Astrocyte (in vitro differentiated cells and primary cell): ENCODE measurements at regions not wholly inside any gene's neighbourhood (a gene's known extent, or its start where the extent isn't known, plus 50 kb on each side); places are given as distances from the start of the nearest gene placed in this dataset.

ENCODE experiments used
- DNase-seq: peaks from one replicate; pipeline ENCODE4 v3.0.0-alpha.2; 2010; ENCODE audit warnings: low read depth
- FAIRE-seq: peaks from 2 replicates; lab custom pipeline; 2011; peaks lifted over from hg19 to GRCh38; lab: Jason Lieb, UNC
- H2AFZ ChIP-seq: 2 replicates; pipeline ENCODE4 v1.6.0; 2012; ENCODE audit warnings: low read depth, low read length, inconsistent platforms
- H3K27ac ChIP-seq: 2 replicates; pipeline ENCODE4 v1.5.1; 2011; ENCODE audit warnings: low read depth, low read length, inconsistent platforms
- H3K27me3 ChIP-seq: 2 replicates; pipeline ENCODE4 v1.6.0; 2011; ENCODE audit warnings: low read length, inconsistent platforms; ENCODE audit not compliant: insufficient read depth
- H3K36me3 ChIP-seq: 2 replicates; pipeline ENCODE4 v1.5.1; 2011; ENCODE audit warnings: low read length, inconsistent platforms; ENCODE audit not compliant: insufficient read depth
- H3K4me1 ChIP-seq: 2 replicates; pipeline ENCODE4 v1.5.1; 2011; ENCODE audit warnings: low read length, inconsistent platforms; ENCODE audit not compliant: insufficient read depth
- H3K4me2 ChIP-seq: 2 replicates; pipeline ENCODE4 v1.6.0; 2012; ENCODE audit warnings: low read length, inconsistent platforms
- H3K4me3 ChIP-seq: 2 replicates; pipeline ENCODE4 v1.5.1; 2011; ENCODE audit warnings: low read depth, mild to moderate bottlenecking, low read length, inconsistent platforms; ENCODE audit not compliant: insufficient read depth
- H3K79me2 ChIP-seq: 2 replicates; pipeline ENCODE4 v1.6.0; 2012; ENCODE audit warnings: mild to moderate bottlenecking, low read length, inconsistent platforms; ENCODE audit not compliant: insufficient read depth
- H3K9ac ChIP-seq: 2 replicates; pipeline ENCODE4 v1.6.0; 2012; ENCODE audit warnings: mild to moderate bottlenecking, low read length, inconsistent platforms
- H3K9me3 ChIP-seq: 2 replicates; pipeline ENCODE4 v1.5.1; 2012; ENCODE audit warnings: low read depth, mild to moderate bottlenecking, low read length, inconsistent platforms; ENCODE audit not compliant: insufficient read depth
- H4K20me1 ChIP-seq: 2 replicates; pipeline ENCODE4 v1.6.0; 2012; ENCODE audit warnings: low read length, inconsistent platforms; ENCODE audit not compliant: insufficient read depth
- H3K27ac Mint-ChIP-seq: one replicate; pipeline ENCODE4 v1.8.0; 2021; ENCODE audit warnings: mild to moderate bottlenecking, mixed read lengths; ENCODE audit not compliant: unreplicated experiment
- H3K27me3 Mint-ChIP-seq: one replicate; pipeline ENCODE4 v1.8.0; 2021; ENCODE audit warnings: low read depth, mixed read lengths; ENCODE audit not compliant: unreplicated experiment
- H3K36me3 Mint-ChIP-seq: one replicate; pipeline ENCODE4 v1.8.0; 2021; ENCODE audit warnings: low read depth, mixed read lengths; ENCODE audit not compliant: unreplicated experiment
- H3K4me1 Mint-ChIP-seq: one replicate; pipeline ENCODE4 v1.8.0; 2021; ENCODE audit warnings: low read depth, mixed read lengths; ENCODE audit not compliant: unreplicated experiment
- H3K4me3 Mint-ChIP-seq: one replicate; pipeline ENCODE4 v1.8.0; 2021; ENCODE audit warnings: mild to moderate bottlenecking, moderate library complexity, mixed read lengths; ENCODE audit not compliant: unreplicated experiment
- H3K9me3 Mint-ChIP-seq: one replicate; pipeline ENCODE4 v1.8.0; 2021; ENCODE audit warnings: mild to moderate bottlenecking, mixed read lengths; ENCODE audit not compliant: unreplicated experiment
- CTCF ChIP-seq: IDR thresholded peaks from 2 replicates; pipeline ENCODE4 v1.5.1; 2011; ENCODE audit warnings: low read depth, mild to moderate bottlenecking, inconsistent platforms, low read length, moderate library complexity; ENCODE audit not compliant: insufficient read depth
- EZH2 ChIP-seq: IDR thresholded peaks from 2 replicates; pipeline ENCODE4 v1.6.1; 2012; ENCODE audit warnings: mild to moderate bottlenecking, low read length, inconsistent platforms; ENCODE audit not compliant: insufficient read depth

GRCh38 chr2:128438091-128438490 is 119.4 kb upstream of the HS6ST1 start:
- no peaks in the 10 kb centered on the region for H3K4me1 ChIP-seq
- Mint-ChIP-seq H3K27ac (no peak overlapping the region), H3K4me1 (peaks cover 3% of the 10 kb centered on the region), H3K9me3 (no peaks in the 10 kb centered on the region), H3K27me3 (peaks cover 33% of the 10 kb centered on the region), H3K4me3 (no peak overlapping the region), H3K36me3 (no peaks in the 10 kb centered on the region)
- no peak for TF ChIP-seq EZH2
- no peak for TF ChIP-seq CTCF
- no peak overlapping the region for H3K4me3 ChIP-seq
- FAIRE-seq (no peak), DNase-seq (no peak)
- H4K20me1 ChIP-seq, result no peaks in the 10 kb centered on the region
- H3K4me2 ChIP-seq, result no peak overlapping the region
- H3K9ac ChIP-seq, result no peak overlapping the region
- H3K27ac ChIP-seq, result no peak overlapping the region
- no peaks in the 10 kb centered on the region for H3K9me3 ChIP-seq
- H3K79me2 ChIP-seq, result no peaks in the 10 kb centered on the region
- H3K27me3 ChIP-seq, result no peaks in the 10 kb centered on the region
- H3K36me3 ChIP-seq, result no peaks in the 10 kb centered on the region
- no peak overlapping the region for H2AFZ ChIP-seq

DNA sequence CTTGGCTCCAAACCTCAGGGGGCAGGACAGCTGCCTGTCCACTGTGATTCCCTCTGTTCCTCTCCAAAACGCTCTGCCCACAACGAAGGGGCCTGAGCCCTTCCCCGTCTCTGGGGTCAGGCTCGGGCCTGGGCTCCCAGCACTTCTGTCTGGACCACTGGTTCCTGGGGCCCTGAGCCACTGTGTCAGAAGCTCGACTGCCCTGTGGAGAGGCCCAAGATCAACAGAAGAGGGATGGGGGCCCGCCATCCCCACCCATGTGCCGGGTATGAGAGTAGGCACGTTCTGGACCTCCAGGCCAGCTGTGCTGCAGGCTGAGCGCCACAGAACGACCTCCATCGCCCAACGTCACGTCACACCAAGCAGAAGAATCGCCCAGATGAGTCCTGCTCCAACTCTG is 119.9 kb upstream of the HS6ST1 start:
- H3K9me3 ChIP-seq, result no peaks in the 10 kb centered on the region
- no peaks in the 10 kb centered on the region for H3K79me2 ChIP-seq
- H3K36me3 Mint-ChIP-seq, result no peaks in the 10 kb centered on the region
- peaks cover 37% of the 10 kb centered on the region for H3K27me3 Mint-ChIP-seq
- H3K27me3 ChIP-seq, result no peaks in the 10 kb centered on the region
- no peak overlapping the region for H3K9ac ChIP-seq
- no peaks in the 10 kb centered on the region for H3K4me1 ChIP-seq
- H3K4me2 ChIP-seq, result no peak overlapping the region
- peaks cover 3% of the 10 kb centered on the region for H3K4me1 Mint-ChIP-seq
- H3K27ac Mint-ChIP-seq, result no peak overlapping the region
- H4K20me1 ChIP-seq, result no peaks in the 10 kb centered on the region
- H3K27ac ChIP-seq, result no peak overlapping the region
- no peak overlapping the region for H3K4me3 ChIP-seq
- no peaks in the 10 kb centered on the region for H3K36me3 ChIP-seq
- H3K4me3 Mint-ChIP-seq, result no peak overlapping the region
- TF ChIP-seq EZH2 (no peak), CTCF (no peak)
- no peaks in the 10 kb centered on the region for H3K9me3 Mint-ChIP-seq
- H2AFZ ChIP-seq, result no peak overlapping the region
- no peak for FAIRE-seq
- no peak for DNase-seq

- H4K20me1 ChIP-seq, result no peaks in the 10 kb centered on the region
- no peak overlapping the region for H3K27ac Mint-ChIP-seq
- H3K4me1 ChIP-seq, result no peaks in the 10 kb centered on the region
- no peak overlapping the region for H3K9ac ChIP-seq
- no peak overlapping the region for H3K27ac ChIP-seq
- H3K36me3 ChIP-seq, result no peaks in the 10 kb centered on the region
- H3K27me3 ChIP-seq, result no peaks in the 10 kb centered on the region
- no peaks in the 10 kb centered on the region for H3K9me3 ChIP-seq
- H3K9me3 Mint-ChIP-seq, result no peaks in the 10 kb centered on the region
- H3K4me3 ChIP-seq, result no peak overlapping the region
- FAIRE-seq, result no peak
- no peak for DNase-seq
- TF ChIP-seq CTCF (no peak), EZH2 (no peak)
- H3K36me3 Mint-ChIP-seq, result no peaks in the 10 kb centered on the region
- no peak overlapping the region for H2AFZ ChIP-seq
- H3K79me2 ChIP-seq, result no peaks in the 10 kb centered on the region
- no peak overlapping the region for H3K4me2 ChIP-seq
- peaks cover 40% of the 10 kb centered on the region for H3K27me3 Mint-ChIP-seq
- peaks cover 3% of the 10 kb centered on the region for H3K4me1 Mint-ChIP-seq
- H3K4me3 Mint-ChIP-seq, result no peak overlapping the region
Observed at GRCh38 chr2:128439031-128439790, 120.5 kb upstream of the HS6ST1 start.
